ENCODE measurements at regions not wholly inside any gene's neighbourhood (a gene's known extent, or its start where the extent isn't known, plus 50 kb on each side); places are given as distances from the start of the nearest gene placed in this dataset.

DNA sequence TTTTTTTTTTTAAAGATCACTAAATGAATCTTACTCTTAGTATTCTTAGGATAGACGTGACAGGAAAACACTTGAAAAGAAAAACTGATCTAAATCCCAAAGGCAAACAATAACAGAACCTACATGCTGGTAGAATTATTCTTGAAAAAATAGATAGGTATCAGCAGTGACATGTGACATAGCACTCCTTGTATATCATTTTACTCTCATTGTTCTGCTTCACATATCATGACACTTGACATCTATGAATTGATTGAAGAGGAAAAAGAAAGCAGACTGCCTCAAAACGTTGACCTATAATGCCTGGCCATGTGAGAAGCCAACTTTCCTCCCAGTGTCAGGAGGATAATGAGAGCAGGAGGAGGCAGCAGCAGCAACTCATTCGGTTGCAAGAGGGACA is 555.2 kb downstream of the GABRG1 start:
- TF ChIP-seq, protein P1, sequence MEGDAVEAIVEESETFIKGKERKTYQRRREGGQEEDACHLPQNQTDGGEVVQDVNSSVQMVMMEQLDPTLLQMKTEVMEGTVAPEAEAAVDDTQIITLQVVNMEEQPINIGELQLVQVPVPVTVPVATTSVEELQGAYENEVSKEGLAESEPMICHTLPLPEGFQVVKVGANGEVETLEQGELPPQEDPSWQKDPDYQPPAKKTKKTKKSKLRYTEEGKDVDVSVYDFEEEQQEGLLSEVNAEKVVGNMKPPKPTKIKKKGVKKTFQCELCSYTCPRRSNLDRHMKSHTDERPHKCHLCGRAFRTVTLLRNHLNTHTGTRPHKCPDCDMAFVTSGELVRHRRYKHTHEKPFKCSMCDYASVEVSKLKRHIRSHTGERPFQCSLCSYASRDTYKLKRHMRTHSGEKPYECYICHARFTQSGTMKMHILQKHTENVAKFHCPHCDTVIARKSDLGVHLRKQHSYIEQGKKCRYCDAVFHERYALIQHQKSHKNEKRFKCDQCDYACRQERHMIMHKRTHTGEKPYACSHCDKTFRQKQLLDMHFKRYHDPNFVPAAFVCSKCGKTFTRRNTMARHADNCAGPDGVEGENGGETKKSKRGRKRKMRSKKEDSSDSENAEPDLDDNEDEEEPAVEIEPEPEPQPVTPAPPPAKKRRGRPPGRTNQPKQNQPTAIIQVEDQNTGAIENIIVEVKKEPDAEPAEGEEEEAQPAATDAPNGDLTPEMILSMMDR (conservative IDR thresholded peaks at IDR 0.05 in 1 of 2, IDR thresholded peaks at IDR 0.05 in 1 of 2; ENCODE audit: low read depth in 1 of 2, low read length in 2 of 2): no peak
- no peak for TF ChIP-seq EZH2 (IDR thresholded peaks at IDR 0.05; ENCODE audit: low read length, missing control alignments)

Data from fibroblast of lung (primary cell).